Thyroid gland (tissue), 4 donors: ENCODE measurements at regions not wholly inside any gene's neighbourhood (a gene's known extent, or its start where the extent isn't known, plus 50 kb on each side); places are given as distances from the start of the nearest gene placed in this dataset.

Experiments used
- DNase-seq, 2 donors: peaks; one replicate each; pipeline ENCODE4 v3.0.0-alpha.2; 2019
- H3K27ac ChIP-seq, 3 donors: fragments of 200-600 bp; sonication (generic); 1 replicate in 2 of 3; 2 replicates in 1 of 3; pipeline ENCODE4 v1.5.1; 2016 to 2019; ENCODE audit warnings: mild to moderate bottlenecking in 1 of 3, moderate library complexity in 1 of 3
- H3K27me3 ChIP-seq: fragments of 200-600 bp; sonication (generic); one replicate; pipeline ENCODE4 v1.5.1; 2019
- H3K36me3 ChIP-seq, 2 donors: fragments of 200-600 bp; sonication (generic); one replicate each; pipeline ENCODE4 v1.5.1; 2016 to 2019
- H3K4me1 ChIP-seq, 2 donors: fragments of 200-600 bp; sonication (generic); one replicate each; pipeline ENCODE4 v1.5.1; 2017 to 2019
- H3K4me3 ChIP-seq, 3 donors: fragments of 200-600 bp; sonication (generic); replicated peaks in 1 of 3; 1 replicate in 2 of 3; 2 replicates in 1 of 3; pipeline ENCODE4 v1.5.1; 2016; ENCODE audit warnings: mild to moderate bottlenecking in 1 of 3
- H3K9me3 ChIP-seq: fragments of 200-600 bp; sonication (generic); one replicate; pipeline ENCODE4 v1.5.1; 2017
- CTCF ChIP-seq, 6 experiments: fragments of 200-600 bp in 3 of 6; fragments of 450-650 bp in 3 of 6; sonication (generic) in 3 of 6; IDR thresholded peaks; one replicate each; pipeline ENCODE4 v1.5.1; 2016 to 2019; ENCODE audit warnings: antibody characterized with exemption in 6 of 6, mild to moderate bottlenecking in 2 of 6, inconsistent platforms in 1 of 6, moderate library complexity in 1 of 6
- POLR2A ChIP-seq, 2 donors: fragments of 450-650 bp; IDR thresholded peaks; one replicate each; pipeline ENCODE4 v1.6.1; 2017; ENCODE audit warnings: antibody characterized with exemption in 2 of 2, mild to moderate bottlenecking in 2 of 2, moderate library complexity in 1 of 2
- WGBS, 2 donors: methylation state at CpG; one replicate each; pipeline ENCODE4 v1.1.5; 2017; 5-methylcytosine and 5-hydroxymethylcytosine counted together
- intact Hi-C: fragments of 100-400 bp; cut with DNase I; formaldehyde crosslinking; loops from one replicate; pipeline ENCODE4 v1.15.1; 2023

- H3K4me1 ChIP-seq = no peaks in the 10 kb centered on the region
- no peaks in the 10 kb centered on the region for H3K9me3 ChIP-seq
- H3K27me3 ChIP-seq = no peaks in the 10 kb centered on the region
- H3K36me3 ChIP-seq = no peaks in the 10 kb centered on the region
- TF ChIP-seq POLR2A (IDR thresholded peaks at IDR 0.05) (no peak), CTCF (IDR thresholded peaks at IDR 0.05) (no peak)
- intact Hi-C loops = no loop called here
- H3K27ac ChIP-seq = no peak overlapping the region
- DNase-seq = no peak
- no peak overlapping the region for H3K4me3 ChIP-seq
- WGBS, 2 donors = 54 to 70% methylated on average over 3 of the region's 3 CpGs
Measured at GRCh38 chr1:58135821-58136321, 410.7 kb downstream of the OMA1 start.

- DNase-seq = no peak
- H3K27ac ChIP-seq = no peak overlapping the region
- H3K9me3 ChIP-seq = no peaks in the 10 kb centered on the region
- intact Hi-C loops = no loop called here
- no peaks in the 10 kb centered on the region for H3K4me1 ChIP-seq
- no peaks in the 10 kb centered on the region for H3K27me3 ChIP-seq
- H3K36me3 ChIP-seq = no peaks in the 10 kb centered on the region
- no peak overlapping the region for H3K4me3 ChIP-seq
- no peak for TF ChIP-seq POLR2A (IDR thresholded peaks at IDR 0.05)
- TF ChIP-seq CTCF (IDR thresholded peaks at IDR 0.05) = no peak
Measured at GRCh38 chr1:58133562-58133961, 413.0 kb downstream of the OMA1 start.

GRCh38 chr1:58123051-58123450 is 423.5 kb downstream of the OMA1 start:
- WGBS, 2 donors = 59 to 64% methylated on average over 2 of the region's 2 CpGs
- no peaks in the 10 kb centered on the region for H3K27me3 ChIP-seq
- H3K9me3 ChIP-seq = no peaks in the 10 kb centered on the region
- no peak overlapping the region for H3K4me3 ChIP-seq
- no peaks in the 10 kb centered on the region for H3K4me1 ChIP-seq
- intact Hi-C loops = no loop called here
- DNase-seq = no peak
- no peaks in the 10 kb centered on the region for H3K36me3 ChIP-seq
- TF ChIP-seq CTCF (IDR thresholded peaks at IDR 0.05) (no peak), POLR2A (IDR thresholded peaks at IDR 0.05) (no peak)
- no peak overlapping the region for H3K27ac ChIP-seq

- H3K27me3 ChIP-seq = no peaks in the 10 kb centered on the region
- H3K27ac ChIP-seq = no peak overlapping the region
- no peak for DNase-seq
- no peaks in the 10 kb centered on the region for H3K36me3 ChIP-seq
- TF ChIP-seq POLR2A (IDR thresholded peaks at IDR 0.05) (no peak), CTCF (IDR thresholded peaks at IDR 0.05) (no peak)
- intact Hi-C loops = no loop called here
- H3K4me1 ChIP-seq = no peaks in the 10 kb centered on the region
- H3K4me3 ChIP-seq = no peak overlapping the region
- no peaks in the 10 kb centered on the region for H3K9me3 ChIP-seq
- whole genome bisulfite sequencing, 2 donors = 67 to 77% methylated on average over 2 of the region's 2 CpGs
Measured at GRCh38 chr1:58119971-58120370, 426.6 kb downstream of the OMA1 start.

- Histone ChIP-seq H3K4me1 (no peaks in the 10 kb centered on the region), H3K9me3 (no peaks in the 10 kb centered on the region), H3K27ac (no peak overlapping the region), H3K4me3 (no peak overlapping the region), H3K36me3 (no peaks in the 10 kb centered on the region), H3K27me3 (no peaks in the 10 kb centered on the region)
- intact Hi-C loops = no loop called here
- TF ChIP-seq POLR2A (IDR thresholded peaks at IDR 0.05) = no peak
- no peak for TF ChIP-seq CTCF (IDR thresholded peaks at IDR 0.05)
- no peak for DNase-seq
Measured at GRCh38 chr1:58116284-58116683, 430.2 kb downstream of the OMA1 start.
